ENCODE measurements at regions not wholly inside any gene's neighbourhood (a gene's known extent, or its start where the extent isn't known, plus 50 kb on each side); places are given as distances from the start of the nearest gene placed in this dataset.

- DNase-seq: no peak
- no peak for ATAC-seq
- Mint-ChIP-seq H3K4me3 (no peak overlapping the region), H3K4me1 (no peaks in the 10 kb centered on the region), H3K27ac (no peak overlapping the region), H3K36me3 (ENCODE audit: low read depth) (no peaks in the 10 kb centered on the region), H3K9me3 (peaks cover 4% of the 10 kb centered on the region), H3K27me3 (no peaks in the 10 kb centered on the region)
Measured at GRCh38 chr3:159091936-159092335, 290.1 kb downstream of the MFSD1 start.

DNA sequence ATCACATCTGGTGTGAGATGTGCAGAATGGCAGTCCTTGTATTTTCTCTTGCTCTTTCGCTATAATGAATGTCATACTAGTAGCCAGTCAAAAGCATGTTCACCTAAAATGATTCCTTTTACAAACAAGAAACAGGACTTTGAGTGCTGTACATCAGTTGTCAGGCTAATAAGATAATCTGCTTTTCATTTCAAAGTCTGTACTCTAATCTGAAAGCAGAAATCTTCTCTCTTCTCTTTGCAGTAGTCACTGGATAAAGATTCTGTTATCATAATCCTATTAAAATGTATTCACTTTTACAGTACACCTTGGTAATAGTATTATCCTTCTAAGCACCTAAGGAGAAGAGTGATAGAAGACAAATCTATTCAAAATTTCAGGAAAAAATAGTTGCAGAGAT is 300.1 kb downstream of the MFSD1 start:
- DNase-seq (no peak), ATAC-seq (no peak)
- Mint-ChIP-seq H3K4me1 (no peaks in the 10 kb centered on the region), H3K36me3 (ENCODE audit: low read depth) (no peaks in the 10 kb centered on the region), H3K4me3 (no peak overlapping the region), H3K27me3 (no peaks in the 10 kb centered on the region), H3K9me3 (no peaks in the 10 kb centered on the region), H3K27ac (no peak overlapping the region)

GRCh38 chr3:159112724-159113123 is 310.9 kb downstream of the MFSD1 start:
- no peaks in the 10 kb centered on the region for H3K27me3 Mint-ChIP-seq
- H3K36me3 Mint-ChIP-seq (ENCODE audit: low read depth): no peaks in the 10 kb centered on the region
- DNase-seq: no peak
- ATAC-seq: no peak
- H3K4me1 Mint-ChIP-seq: no peaks in the 10 kb centered on the region
- H3K27ac Mint-ChIP-seq: no peak overlapping the region
- peaks cover 3% of the 10 kb centered on the region for H3K9me3 Mint-ChIP-seq
- no peak overlapping the region for H3K4me3 Mint-ChIP-seq

DNA sequence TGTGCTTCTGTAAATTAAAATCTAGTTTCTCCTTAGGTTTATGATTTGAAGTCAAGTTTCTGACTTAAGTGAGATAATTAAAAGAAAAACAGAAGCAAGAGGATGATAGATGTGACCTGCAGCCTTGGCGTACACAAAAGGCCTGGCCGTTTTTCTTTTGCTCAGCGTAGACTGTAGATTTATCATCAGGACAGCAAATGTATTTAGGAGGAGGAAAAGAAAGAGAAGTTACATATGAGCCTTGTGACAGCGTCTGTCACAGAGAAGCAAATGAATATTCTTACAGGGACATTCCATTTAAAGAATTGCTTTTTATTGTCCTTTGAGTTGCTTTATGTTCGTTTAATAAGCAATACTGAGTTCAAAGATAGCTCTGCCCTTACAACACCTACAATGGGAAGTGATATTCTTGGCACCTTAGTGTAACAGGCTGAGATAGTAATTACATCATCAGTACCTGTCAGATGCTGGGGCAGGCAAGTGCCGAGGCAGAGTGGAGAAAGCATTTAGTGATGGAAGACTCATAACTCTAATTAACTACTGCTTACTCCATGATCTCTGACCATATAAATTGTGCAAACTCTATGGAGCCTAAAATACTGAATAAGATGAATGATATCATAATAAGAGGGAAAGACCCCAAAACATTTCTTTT is 311.5 kb downstream of the MFSD1 start:
- no peaks in the 10 kb centered on the region for H3K36me3 Mint-ChIP-seq (ENCODE audit: low read depth)
- H3K4me3 Mint-ChIP-seq: no peak overlapping the region
- ATAC-seq: no peak
- no peaks in the 10 kb centered on the region for H3K4me1 Mint-ChIP-seq
- H3K27me3 Mint-ChIP-seq: no peaks in the 10 kb centered on the region
- peaks cover 3% of the 10 kb centered on the region for H3K9me3 Mint-ChIP-seq
- no peak overlapping the region for H3K27ac Mint-ChIP-seq
- DNase-seq: no peak

GRCh38 chr3:159114582-159114981 is 312.7 kb downstream of the MFSD1 start:
- Mint-ChIP-seq H3K27me3 (no peaks in the 10 kb centered on the region), H3K4me1 (no peaks in the 10 kb centered on the region), H3K36me3 (ENCODE audit: low read depth) (no peaks in the 10 kb centered on the region), H3K9me3 (peaks cover 3% of the 10 kb centered on the region), H3K4me3 (no peak overlapping the region), H3K27ac (no peak overlapping the region)
- DNase-seq (no peak), ATAC-seq (no peak)

- Mint-ChIP-seq H3K27ac (no peak overlapping the region), H3K4me3 (no peak overlapping the region), H3K9me3 (no peaks in the 10 kb centered on the region), H3K27me3 (no peaks in the 10 kb centered on the region), H3K4me1 (no peaks in the 10 kb centered on the region), H3K36me3 (ENCODE audit: low read depth) (no peaks in the 10 kb centered on the region)
- DNase-seq (no peak), ATAC-seq (no peak)
Measured at GRCh38 chr3:159123877-159124276, 322.0 kb downstream of the MFSD1 start.

GRCh38 chr3:159126261-159127020 is 324.6 kb downstream of the MFSD1 start:
- H3K27me3 Mint-ChIP-seq: no peaks in the 10 kb centered on the region
- H3K36me3 Mint-ChIP-seq (ENCODE audit: low read depth): no peaks in the 10 kb centered on the region
- no peak for ATAC-seq
- no peak for DNase-seq
- no peak overlapping the region for H3K27ac Mint-ChIP-seq
- H3K4me3 Mint-ChIP-seq: no peak overlapping the region
- no peaks in the 10 kb centered on the region for H3K4me1 Mint-ChIP-seq
- no peaks in the 10 kb centered on the region for H3K9me3 Mint-ChIP-seq

- H3K27me3 Mint-ChIP-seq: no peaks in the 10 kb centered on the region
- H3K9me3 Mint-ChIP-seq: no peaks in the 10 kb centered on the region
- H3K4me1 Mint-ChIP-seq: no peaks in the 10 kb centered on the region
- ATAC-seq: no peak
- no peak for DNase-seq
- no peak overlapping the region for H3K27ac Mint-ChIP-seq
- H3K36me3 Mint-ChIP-seq (ENCODE audit: low read depth): no peaks in the 10 kb centered on the region
- no peak overlapping the region for H3K4me3 Mint-ChIP-seq
Measured at GRCh38 chr3:159127021-159127392, 325.2 kb downstream of the MFSD1 start.

DNA sequence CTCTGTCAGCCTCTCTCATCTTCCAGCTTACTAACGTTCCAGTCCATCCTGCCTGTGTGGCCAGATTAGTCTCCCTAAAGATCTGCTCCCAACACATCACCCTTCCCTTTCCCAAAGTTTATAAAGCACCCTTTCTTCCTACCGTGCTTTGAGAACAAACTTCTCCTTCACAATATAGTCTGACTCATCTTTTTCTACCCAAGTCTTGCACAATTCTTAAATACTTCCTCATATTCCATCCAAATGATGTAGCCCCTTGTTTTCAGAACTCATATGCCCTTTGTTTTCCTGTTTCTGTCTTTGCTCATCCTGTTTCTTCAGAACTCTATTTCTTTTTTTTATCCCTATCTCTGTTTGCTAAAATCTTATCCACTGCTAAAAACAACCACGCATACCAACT is 326.8 kb downstream of the MFSD1 start:
- ATAC-seq: no peak
- H3K27me3 Mint-ChIP-seq: no peaks in the 10 kb centered on the region

DNA sequence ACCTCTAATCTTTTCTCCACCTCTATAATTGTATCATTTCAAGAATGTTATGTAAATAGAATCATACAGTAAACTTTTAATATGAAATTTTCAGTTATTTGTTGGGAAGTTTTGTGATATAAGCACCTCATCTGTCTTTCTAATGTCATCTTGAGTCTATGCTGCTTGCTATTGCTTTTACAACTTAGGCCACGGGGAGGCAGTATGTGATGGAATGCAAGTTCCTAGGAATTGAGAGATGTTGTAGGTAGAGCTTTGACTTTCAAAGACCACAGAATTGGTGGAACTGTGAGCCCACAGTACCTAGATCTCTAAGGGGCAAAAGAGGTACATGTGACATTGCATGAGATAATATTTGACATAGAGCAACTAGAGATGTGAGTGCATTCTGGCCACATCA is 328.3 kb downstream of the MFSD1 start:
- Mint-ChIP-seq H3K4me1 (no peaks in the 10 kb centered on the region), H3K9me3 (no peaks in the 10 kb centered on the region), H3K27me3 (no peaks in the 10 kb centered on the region), H3K36me3 (ENCODE audit: low read depth) (no peaks in the 10 kb centered on the region), H3K4me3 (no peak overlapping the region), H3K27ac (no peak overlapping the region)
- DNase-seq (no peak), ATAC-seq (no peak)

More for the DNA sequence above, 326.8 kb downstream of the MFSD1 start:
- Mint-ChIP-seq H3K4me3 (no peak overlapping the region), H3K9me3 (no peaks in the 10 kb centered on the region), H3K36me3 (ENCODE audit: low read depth) (no peaks in the 10 kb centered on the region), H3K27ac (no peak overlapping the region), H3K4me1 (no peaks in the 10 kb centered on the region)
- DNase-seq: no peak

DNA sequence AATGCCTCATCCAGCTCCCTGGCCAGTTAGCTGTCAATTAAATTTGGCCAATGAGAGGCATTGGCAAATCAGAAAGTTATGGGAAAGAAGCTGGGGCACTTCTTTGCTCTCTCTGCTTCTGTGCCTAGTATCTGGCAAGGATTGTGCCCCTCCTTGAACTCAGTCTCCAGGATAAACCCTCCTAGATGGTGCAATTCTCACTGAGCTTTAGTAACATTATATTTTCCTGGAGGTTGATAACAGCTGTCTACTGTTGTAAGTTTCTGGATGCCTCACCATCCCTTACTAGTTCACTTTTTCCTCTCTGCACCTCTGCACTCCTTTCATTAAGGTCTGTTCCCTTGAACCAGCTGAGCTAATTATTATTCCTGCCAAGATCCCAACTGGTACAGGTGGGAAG is 329.5 kb downstream of the MFSD1 start:
- H3K4me3 Mint-ChIP-seq: no peak overlapping the region
- H3K4me1 Mint-ChIP-seq: no peaks in the 10 kb centered on the region

DNA sequence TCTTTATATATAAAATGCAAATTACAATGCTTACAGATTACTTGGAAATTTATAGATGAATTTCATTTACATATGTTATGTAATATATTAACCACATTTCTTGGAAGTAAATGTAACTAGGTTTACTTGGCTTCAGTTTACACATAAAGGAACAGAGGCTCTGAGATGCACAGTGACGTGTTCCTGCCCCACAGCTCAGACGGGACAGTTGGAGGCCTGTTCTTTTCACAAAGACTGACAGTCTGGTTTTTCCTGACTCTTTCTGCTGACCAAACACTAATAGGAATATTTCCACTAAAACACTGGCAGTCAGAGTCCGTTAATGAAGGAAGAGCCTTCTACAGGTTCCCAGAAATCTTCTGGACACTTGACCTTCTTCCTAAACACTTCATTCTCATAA is 336.1 kb downstream of the MFSD1 start:
- H3K9me3 Mint-ChIP-seq: no peaks in the 10 kb centered on the region
- no peaks in the 10 kb centered on the region for H3K4me1 Mint-ChIP-seq
- no peak overlapping the region for H3K27ac Mint-ChIP-seq
- ATAC-seq (no peak), DNase-seq (no peak)
- no peaks in the 10 kb centered on the region for H3K36me3 Mint-ChIP-seq (ENCODE audit: low read depth)
- H3K27me3 Mint-ChIP-seq: peaks cover 2% of the 10 kb centered on the region
- H3K4me3 Mint-ChIP-seq: no peak overlapping the region

More for the DNA sequence above, 329.5 kb downstream of the MFSD1 start:
- DNase-seq (no peak), ATAC-seq (no peak)
- Mint-ChIP-seq H3K27ac (no peak overlapping the region), H3K9me3 (no peaks in the 10 kb centered on the region), H3K27me3 (no peaks in the 10 kb centered on the region), H3K36me3 (ENCODE audit: low read depth) (no peaks in the 10 kb centered on the region)

DNA sequence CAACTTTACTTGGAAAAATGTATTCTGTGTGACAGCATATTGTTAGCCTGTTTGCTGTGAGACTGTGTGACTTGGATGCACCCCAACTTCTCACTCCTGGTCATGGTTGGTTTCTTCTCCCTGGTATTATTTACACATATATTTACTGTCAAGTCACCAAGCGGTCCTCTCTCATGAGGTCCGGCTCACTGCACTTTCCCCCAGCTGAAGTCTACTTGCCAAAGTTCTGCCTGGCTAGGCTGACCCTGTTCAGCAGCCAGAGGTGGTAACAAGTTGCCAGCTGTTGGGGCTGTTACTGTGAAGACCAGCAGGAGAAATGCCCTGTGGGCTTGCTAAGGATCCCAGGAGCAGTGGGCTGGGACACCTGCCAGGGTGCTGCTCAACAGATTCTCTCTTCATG is 337.5 kb downstream of the MFSD1 start:
- Mint-ChIP-seq H3K4me1 (no peaks in the 10 kb centered on the region), H3K4me3 (no peak overlapping the region), H3K27me3 (peaks cover 2% of the 10 kb centered on the region), H3K36me3 (ENCODE audit: low read depth) (no peaks in the 10 kb centered on the region), H3K27ac (no peak overlapping the region), H3K9me3 (no peaks in the 10 kb centered on the region)
- DNase-seq (no peak), ATAC-seq (no peak)

DNA sequence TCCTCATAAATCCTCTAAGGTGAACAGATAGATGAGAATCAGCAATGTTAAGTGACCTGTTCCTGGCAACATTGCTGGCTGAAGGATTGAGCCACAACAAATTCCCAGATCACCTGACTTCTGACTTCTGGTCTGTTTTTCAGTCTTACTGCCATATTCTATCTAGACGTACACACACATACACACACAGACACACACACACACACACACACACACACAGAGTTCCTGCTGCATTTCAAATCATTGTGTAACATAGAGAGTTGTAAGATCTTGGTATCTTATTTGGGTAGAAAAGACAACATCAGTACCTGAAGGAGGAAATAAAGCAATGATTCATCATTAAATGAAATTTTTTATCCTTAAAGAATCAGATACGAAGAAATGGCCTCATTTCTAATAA is 342.6 kb downstream of the MFSD1 start:
- no peaks in the 10 kb centered on the region for H3K36me3 Mint-ChIP-seq (ENCODE audit: low read depth)
- no peak overlapping the region for H3K27ac Mint-ChIP-seq

GRCh38 chr3:159144891-159145290 is 343.0 kb downstream of the MFSD1 start:
- Mint-ChIP-seq H3K36me3 (ENCODE audit: low read depth) (no peaks in the 10 kb centered on the region), H3K4me3 (no peak overlapping the region), H3K27me3 (no peaks in the 10 kb centered on the region), H3K4me1 (no peaks in the 10 kb centered on the region), H3K27ac (no peak overlapping the region), H3K9me3 (no peaks in the 10 kb centered on the region)
- ATAC-seq: no peak
- DNase-seq: no peak

More for the DNA sequence above, 342.6 kb downstream of the MFSD1 start:
- DNase-seq (no peak), ATAC-seq (no peak)
- H3K4me3 Mint-ChIP-seq: no peak overlapping the region
- H3K9me3 Mint-ChIP-seq: no peaks in the 10 kb centered on the region
- H3K27me3 Mint-ChIP-seq: no peaks in the 10 kb centered on the region
- no peaks in the 10 kb centered on the region for H3K4me1 Mint-ChIP-seq

Data from activated naive CD8-positive, alpha-beta T cell treated with anti-CD3 and anti-CD28 coated beads, Interleukin-2, amount 50 U/mL, for 24 hours (primary cell).